G401 (cell line): ENCODE measurements at regions not wholly inside any gene's neighbourhood (a gene's known extent, or its start where the extent isn't known, plus 50 kb on each side); places are given as distances from the start of the nearest gene placed in this dataset.

Source experiments
- DNase-seq: peaks from one replicate; pipeline ENCODE4 v3.0.0-alpha.2; 2015; ENCODE audit warnings: low spot score
- in situ Hi-C: cut with HindIII; loops from 2 replicates; pipeline ENCODE4 v1.10.0; 2016; ENCODE audit warnings: low sequenced_read_pairs, mixed read lengths

DNA sequence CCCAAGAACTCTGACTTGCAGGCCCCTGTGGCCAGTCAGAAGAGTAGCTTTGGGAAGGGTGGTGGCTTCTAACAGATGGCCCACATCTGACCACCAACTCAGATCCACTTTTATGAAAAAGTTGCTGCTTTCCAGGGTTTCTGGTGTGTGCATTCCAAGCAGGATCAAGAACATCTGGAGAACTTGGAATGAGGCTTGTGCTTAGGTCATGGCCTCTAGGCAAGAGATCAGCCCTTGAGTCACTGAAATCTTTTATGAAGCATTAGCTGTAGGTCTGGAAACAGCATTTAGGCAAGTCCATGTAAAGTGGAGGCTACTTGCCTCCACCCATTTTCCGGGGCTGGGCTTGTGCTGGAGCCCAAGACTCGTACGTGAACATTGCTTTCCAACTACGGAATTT, 433.3 kb downstream of the SH3GL2 start:
- no peak for DNase-seq
- in situ Hi-C loops, result no loop called here

DNA sequence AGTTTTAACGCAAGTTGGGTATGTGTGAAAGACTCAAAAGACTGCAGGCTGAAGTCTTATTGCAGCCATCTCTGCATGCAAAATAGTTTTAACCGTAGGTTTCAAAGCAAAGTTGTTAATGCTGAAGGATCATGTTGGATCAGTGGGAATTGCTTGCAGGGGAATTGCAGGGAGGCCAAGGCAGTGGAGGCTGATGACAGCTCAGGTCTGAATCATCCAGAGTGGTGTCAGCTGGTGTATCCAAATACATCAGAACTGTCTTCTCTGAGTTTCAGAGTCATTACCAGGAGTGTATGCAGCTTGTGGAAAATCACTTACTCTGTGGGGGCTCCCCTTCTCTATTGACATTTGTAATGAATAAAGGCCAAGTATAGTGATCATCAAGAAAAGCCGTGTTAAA, 435.7 kb downstream of the SH3GL2 start:
- DNase-seq, result no peak
- in situ Hi-C loops, result no loop called here

DNA sequence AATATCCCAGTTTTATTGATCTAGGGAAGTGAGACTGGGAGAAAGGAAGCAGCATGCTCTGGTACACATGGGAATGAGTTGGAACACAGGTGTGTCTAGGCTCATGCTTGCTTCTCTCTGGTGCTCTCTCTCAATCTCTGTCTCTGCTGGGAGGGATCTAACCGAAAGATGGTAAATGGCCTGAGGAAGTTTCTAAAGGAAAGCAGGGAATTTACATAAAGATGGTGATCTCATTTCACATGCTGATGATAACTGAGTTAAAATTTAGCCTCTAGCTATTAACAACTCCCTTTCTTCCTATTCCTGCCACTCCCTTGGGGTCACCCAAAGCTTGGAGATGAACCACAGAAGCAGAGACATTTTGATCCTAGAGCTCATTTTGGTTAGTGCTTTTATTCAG, 436.2 kb downstream of the SH3GL2 start:
- in situ Hi-C loops, result no loop called here
- no peak for DNase-seq

DNA sequence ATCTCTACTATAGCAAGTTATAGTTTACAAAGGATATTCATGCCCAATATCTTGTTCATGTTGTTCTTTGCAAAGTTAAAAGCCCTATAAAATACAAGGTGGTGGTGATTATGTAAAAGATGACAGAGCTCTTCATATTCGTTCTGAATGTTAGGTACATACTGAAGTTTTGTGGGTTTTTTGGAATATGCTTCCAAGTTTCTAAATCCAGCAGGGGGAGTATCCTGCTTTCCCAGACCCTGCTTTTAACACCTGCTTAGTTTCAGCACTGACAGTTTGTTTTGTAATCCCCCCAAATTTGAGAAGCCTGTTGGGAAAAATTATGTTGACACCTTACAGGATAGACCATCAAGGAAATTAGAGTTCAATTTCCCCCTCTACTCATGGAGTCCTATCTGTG, 438.3 kb downstream of the SH3GL2 start:
- DNase-seq, result no peak
- in situ Hi-C loops, result no loop called here

- in situ Hi-C loops, result no loop called here
- DNase-seq, result no peak
Measured at GRCh38 chr9:18018221-18018620, 439.4 kb downstream of the SH3GL2 start.

DNA sequence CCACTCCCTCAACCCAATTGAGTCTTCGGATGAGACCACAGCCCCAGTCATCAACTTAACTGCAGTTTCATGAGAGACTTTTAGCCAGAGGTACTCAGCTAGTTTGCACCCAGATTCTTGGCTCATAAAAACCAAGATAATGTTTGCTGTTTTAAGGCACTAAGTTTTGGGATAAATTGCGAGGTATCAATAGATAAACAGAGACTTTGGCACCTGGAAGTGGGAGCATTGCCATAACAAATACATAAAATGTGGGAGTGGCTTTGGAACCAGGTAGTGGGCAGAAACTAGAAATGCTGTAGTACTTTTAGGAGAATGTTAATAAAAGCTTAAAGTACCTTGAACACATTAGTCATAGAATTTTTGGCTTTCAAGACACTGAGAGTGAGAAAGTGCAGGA, 439.8 kb downstream of the SH3GL2 start:
- no peak for DNase-seq
- in situ Hi-C loops, result no loop called here

DNA sequence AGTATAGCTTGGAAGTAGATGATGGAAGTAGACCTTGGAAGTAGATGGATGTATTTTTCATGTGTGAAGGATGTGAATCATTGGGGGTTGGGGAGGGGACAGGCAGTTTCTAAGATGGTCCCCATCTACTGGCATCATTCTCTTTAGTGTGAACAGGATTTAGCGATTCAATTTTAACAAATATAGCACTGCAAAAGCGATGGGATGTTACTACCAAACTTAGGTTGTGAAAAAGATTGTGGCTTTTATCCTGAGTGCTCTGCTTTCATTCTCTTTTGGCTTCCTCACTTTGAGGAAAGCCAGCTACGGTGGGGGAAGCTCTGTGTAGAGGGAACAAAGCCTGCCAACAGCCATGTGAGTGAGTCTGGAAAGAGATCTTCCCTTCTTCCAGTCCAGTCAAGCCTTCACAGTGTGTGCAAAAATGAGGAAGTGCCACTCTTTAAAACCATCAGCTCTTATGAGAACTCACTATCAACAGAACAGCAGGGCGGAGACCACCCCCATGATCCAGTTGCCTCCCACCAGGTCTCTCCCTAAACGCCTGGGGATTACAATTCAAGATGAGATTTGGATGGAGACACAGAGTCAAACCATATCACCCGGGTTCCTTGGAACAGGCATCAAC, 441.4 kb downstream of the SH3GL2 start:
- in situ Hi-C loops, result no loop called here
- no peak for DNase-seq

- in situ Hi-C loops, result no loop called here
Measured at GRCh38 chr9:18022642-18023041, 443.8 kb downstream of the SH3GL2 start.

GRCh38 chr9:18023332-18023731, 444.5 kb downstream of the SH3GL2 start:
- no peak for DNase-seq
- in situ Hi-C loops, result no loop called here

More at GRCh38 chr9:18022642-18023041, 443.8 kb downstream of the SH3GL2 start:
- DNase-seq, result no peak

- in situ Hi-C loops, result no loop called here
- DNase-seq, result no peak
Measured at GRCh38 chr9:18032636-18033035, 441.3 kb upstream of the ADAMTSL1 start.

DNA sequence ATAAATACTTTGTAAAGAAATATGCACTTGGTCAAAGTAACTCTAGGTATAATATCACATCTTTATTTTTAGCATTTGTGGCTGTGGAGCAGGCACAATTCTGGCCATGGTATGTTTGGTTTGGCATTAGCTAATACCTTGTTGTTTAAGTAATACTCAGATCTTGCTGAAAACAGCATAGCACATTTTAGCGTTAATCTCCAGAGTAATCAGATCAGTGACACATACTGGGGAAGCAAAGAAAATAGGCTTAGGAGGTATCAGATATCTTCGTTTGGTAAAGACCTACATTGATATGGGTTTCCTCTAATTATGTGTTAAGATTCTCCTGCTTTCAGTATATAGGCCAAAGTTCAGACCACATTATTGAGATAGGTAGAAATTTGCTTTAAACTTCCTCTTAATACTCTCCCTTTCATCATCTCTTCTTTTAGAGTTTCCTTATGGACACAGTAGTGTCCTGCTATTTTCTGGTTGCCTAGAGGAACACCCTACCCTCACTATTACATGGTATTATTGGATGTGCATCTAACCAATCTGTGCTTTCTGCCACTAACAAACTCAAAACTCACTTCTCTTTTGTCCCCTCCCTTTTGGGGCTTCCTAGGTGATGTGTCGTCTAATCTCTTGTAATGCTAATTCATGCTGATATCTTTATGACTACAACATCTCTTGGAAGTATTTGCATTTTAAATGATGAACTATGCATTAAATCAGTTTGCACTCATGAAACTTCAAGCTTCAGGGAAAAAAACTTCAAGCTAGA, 437.3 kb upstream of the ADAMTSL1 start:
- in situ Hi-C loops, result no loop called here

GRCh38 chr9:18037981-18038380, 436.0 kb upstream of the ADAMTSL1 start:
- DNase-seq, result peak; percentile 69
- in situ Hi-C loops, result no loop called here

More for the DNA sequence above, 437.3 kb upstream of the ADAMTSL1 start:
- DNase-seq, result no peak

GRCh38 chr9:18040327-18040726, 433.6 kb upstream of the ADAMTSL1 start:
- in situ Hi-C loops, result no loop called here
- no peak for DNase-seq

- DNase-seq, result peak; percentile 66
- in situ Hi-C loops, result no loop called here
Measured at GRCh38 chr9:18043978-18044377, 430.0 kb upstream of the ADAMTSL1 start.

DNA sequence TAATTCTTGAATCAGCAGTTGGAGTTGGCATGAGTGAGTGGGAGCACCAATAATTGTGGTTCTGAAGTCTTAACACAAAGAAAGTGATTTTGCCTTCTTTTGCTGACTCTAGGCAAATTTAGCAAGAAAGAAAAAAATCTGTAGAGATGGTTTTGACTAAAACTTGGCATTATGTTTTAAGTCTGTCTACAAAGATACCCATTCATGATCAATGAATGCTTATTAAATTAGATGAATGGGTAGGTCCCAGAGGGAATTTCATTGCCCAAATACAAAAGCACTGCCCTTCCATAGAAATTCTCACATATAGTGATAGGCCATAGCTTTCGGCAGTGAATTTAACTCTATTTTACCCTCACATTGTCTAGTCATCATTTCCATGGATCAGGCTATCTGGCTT, 428.6 kb upstream of the ADAMTSL1 start:
- in situ Hi-C loops, result no loop called here

DNA sequence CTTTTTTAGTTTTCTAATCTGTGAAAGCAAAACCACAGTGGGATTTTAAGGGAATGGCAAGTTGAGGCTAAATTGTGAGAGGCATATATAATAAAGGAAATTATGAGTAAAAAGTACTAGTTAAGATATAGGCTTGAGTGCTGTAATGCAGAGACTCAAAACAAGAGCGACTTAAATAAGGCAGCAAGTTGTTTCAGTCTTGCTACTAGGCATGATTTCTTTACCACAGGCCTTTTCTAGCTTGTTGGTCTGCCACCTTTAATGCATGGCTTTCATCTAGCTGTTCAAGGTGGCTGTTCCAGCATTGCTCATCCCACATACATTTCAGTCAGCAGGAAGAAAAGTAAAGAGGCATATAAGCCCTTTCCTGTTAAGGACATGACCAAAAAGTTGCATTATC, 427.9 kb upstream of the ADAMTSL1 start:
- DNase-seq, result no peak
- in situ Hi-C loops, result no loop called here

More for the DNA sequence above, 428.6 kb upstream of the ADAMTSL1 start:
- DNase-seq, result peak; percentile 7

GRCh38 chr9:18051638-18052037, 422.3 kb upstream of the ADAMTSL1 start:
- in situ Hi-C loops, result no loop called here
- DNase-seq, result no peak

- DNase-seq, result no peak
- in situ Hi-C loops, result no loop called here
Measured at GRCh38 chr9:18052060-18052459, 421.9 kb upstream of the ADAMTSL1 start.

- in situ Hi-C loops, result no loop called here
Measured at GRCh38 chr9:18056269-18056992, 417.5 kb upstream of the ADAMTSL1 start.

GRCh38 chr9:18056993-18057369, 417.0 kb upstream of the ADAMTSL1 start:
- in situ Hi-C loops, result no loop called here
- no peak for DNase-seq

More at GRCh38 chr9:18056269-18056992, 417.5 kb upstream of the ADAMTSL1 start:
- DNase-seq, result no peak
